GM13977 (cell line): ENCODE measurements at regions not wholly inside any gene's neighbourhood (a gene's known extent, or its start where the extent isn't known, plus 50 kb on each side); places are given as distances from the start of the nearest gene placed in this dataset.

Experiments
- DNase-seq: peaks from one replicate; pipeline ENCODE4 v3.0.0; 2012; ENCODE audit warnings: low spot score
- CTCF ChIP-seq: IDR thresholded peaks from 2 replicates; pipeline ENCODE4 v1.5.1; 2012; ENCODE audit warnings: mild to moderate bottlenecking, control low read depth; ENCODE audit not compliant: insufficient read depth; ENCODE audit errors: extremely low read depth, missing control alignments
- in situ Hi-C: fragments of 300-500 bp; cut with MboI; formaldehyde crosslinking; loops from one replicate; pipeline ENCODE4 v1.12.0; 2022; ENCODE audit warnings: low sequenced_read_pairs, low pct_unique_long_range_greater_than_20kb, mixed read lengths, inconsistent platforms; ENCODE audit not compliant: unreplicated experiment

DNA sequence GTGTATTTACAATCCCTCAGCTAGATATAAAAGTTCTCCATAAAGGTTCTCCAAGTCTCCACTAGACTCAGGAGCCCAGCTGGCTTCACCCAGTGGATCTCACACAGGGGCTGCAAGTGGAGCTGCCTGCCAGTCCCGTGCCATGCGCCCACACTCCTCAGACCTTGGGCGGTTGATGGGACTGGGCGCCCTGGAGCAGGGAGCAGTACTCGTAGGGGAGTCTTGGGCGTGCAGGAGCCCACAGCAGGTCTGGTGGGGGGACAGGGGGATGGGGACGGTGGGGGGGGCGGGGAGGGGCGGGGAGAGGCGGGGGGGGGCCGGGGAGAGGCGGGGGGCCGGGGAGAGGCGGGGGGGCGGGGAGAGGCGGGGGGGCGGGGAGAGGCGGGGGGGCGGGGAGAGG, 54.7 kb upstream of the RND3 start:
- no peak for DNase-seq
- in situ Hi-C loops, result no loop called here
- TF ChIP-seq CTCF, result no peak

DNA sequence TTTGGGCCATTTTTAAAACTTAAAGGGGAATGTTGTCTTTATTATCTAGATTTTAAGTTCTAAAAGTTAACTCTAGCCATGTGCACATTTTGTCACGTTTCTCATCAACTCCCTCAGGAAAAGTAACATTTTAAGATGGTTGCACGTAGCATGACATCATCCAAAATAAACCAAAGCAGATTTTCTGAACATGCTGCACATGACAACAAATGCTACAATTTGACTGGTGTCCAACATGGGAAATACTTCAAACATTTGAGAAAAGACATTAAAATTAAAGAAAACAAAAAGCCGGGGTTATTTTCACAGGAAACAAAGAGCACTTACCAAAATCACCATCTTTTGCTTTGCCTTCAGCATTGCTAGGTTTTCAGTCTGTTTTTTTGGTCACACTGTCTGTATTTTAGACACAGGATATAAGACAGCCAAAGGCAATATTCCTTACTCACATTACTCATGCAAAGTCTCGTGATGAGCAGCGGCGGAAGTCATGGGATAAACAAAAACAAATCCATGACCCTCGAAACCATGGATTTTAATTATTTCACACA, 51.3 kb upstream of the RND3 start:
- TF ChIP-seq CTCF, result no peak
- in situ Hi-C loops, result no loop called here
- DNase-seq, result no peak
